PFSK-1 (cell line): ENCODE measurements at regions not wholly inside any gene's neighbourhood (a gene's known extent, or its start where the extent isn't known, plus 50 kb on each side); places are given as distances from the start of the nearest gene placed in this dataset.

Experiments used
- POLR2AphosphoS5 ChIP-seq: IDR thresholded peaks from 2 replicates; pipeline ENCODE4 v1.6.1; 2012; ENCODE audit warnings: low read depth, mild to moderate bottlenecking, control low read depth, low read length, moderate library complexity
- TAF1 ChIP-seq: IDR thresholded peaks from 2 replicates; pipeline ENCODE4 v1.6.1; 2012; ENCODE audit warnings: low read length, control low read depth, borderline replicate concordance; ENCODE audit not compliant: insufficient read depth

- no peak for TF ChIP-seq POLR2AphosphoS5
- TF ChIP-seq TAF1 = no peak
These were observed 526.0 kb downstream of the ETS1 start for GRCh38 chr11:128061281-128061871.
